H4 (cell line): ENCODE measurements at regions not wholly inside any gene's neighbourhood (a gene's known extent, or its start where the extent isn't known, plus 50 kb on each side); places are given as distances from the start of the nearest gene placed in this dataset.

Experiments used
- DNase-seq: peaks from one replicate; pipeline ENCODE4 v3.0.0-alpha.2; 2015; ENCODE audit warnings: low spot score

GRCh38 chr15:39124155-39124552, 456.7 kb upstream of the THBS1 start:
- DNase-seq: no peak

DNA sequence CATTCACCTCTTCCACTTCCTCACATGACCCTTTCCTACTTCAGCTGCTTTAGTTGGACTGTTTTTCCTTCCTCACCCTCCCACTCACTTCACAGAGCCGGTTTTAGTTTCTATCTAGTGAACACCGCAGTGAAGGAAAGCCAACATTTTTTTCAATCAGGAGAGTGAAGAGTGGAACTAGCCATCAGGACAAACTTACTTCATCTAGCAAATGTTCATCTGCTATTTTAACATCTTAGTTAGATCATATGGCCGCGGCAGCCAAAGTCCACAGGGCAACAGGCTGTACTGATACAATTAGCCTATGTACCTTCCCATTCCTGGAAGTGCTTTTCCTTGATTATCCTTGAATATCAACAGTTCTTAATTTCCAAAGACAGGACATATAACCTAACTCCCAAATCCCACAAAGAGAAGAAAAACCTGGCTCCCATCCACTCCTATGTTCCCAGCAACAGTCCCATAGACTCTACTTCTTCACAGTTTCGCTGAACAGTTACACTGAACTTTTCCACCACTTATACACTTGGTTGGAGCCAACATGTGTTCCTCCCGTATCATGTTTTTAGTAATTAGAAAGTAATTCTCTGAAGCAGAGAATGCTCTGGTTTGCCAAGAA, 456.2 kb upstream of the THBS1 start:
- DNase-seq: no peak

- no peak for DNase-seq
Observed at GRCh38 chr15:39125226-39125625, 455.7 kb upstream of the THBS1 start.

- peak; percentile 67 for DNase-seq
Observed at GRCh38 chr15:39125904-39126303, 455.0 kb upstream of the THBS1 start.

DNA sequence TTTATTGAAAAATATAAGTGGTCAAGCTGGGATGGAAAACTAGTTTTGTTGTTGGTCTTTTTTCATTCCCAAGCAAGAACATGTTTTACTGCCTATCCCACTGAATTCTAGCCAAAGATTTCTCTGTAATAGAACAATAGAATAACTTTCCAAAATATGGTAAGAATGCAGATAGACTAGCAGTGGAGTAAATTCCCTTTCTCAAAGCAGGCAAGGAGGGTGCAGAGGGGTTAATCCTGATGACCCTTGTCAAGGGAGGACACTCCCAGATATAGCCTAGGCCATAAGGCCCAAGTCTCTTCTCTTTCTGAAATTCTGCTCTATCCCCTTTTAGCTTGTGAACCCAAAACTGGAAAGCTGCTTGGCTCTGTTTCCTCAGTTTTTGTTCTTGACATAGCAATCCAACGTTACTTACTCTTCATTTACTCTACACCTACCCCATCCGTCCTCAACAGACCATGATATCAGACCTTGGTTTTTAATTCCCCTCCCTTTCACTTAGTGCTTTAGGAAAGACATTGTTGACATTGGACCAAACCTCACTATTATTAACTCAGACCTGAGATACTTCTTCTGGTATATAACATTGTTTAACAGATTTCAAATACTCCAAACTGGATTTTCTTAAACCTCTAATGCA, 453.6 kb upstream of the THBS1 start:
- DNase-seq: peak; percentile 21

GRCh38 chr15:39127925-39128617, 452.8 kb upstream of the THBS1 start:
- peak; percentile 98 for DNase-seq

GRCh38 chr15:39128746-39129145, 452.1 kb upstream of the THBS1 start:
- DNase-seq: peak; percentile 51

GRCh38 chr15:39130556-39131379, 450.1 kb upstream of the THBS1 start:
- no peak for DNase-seq

DNA sequence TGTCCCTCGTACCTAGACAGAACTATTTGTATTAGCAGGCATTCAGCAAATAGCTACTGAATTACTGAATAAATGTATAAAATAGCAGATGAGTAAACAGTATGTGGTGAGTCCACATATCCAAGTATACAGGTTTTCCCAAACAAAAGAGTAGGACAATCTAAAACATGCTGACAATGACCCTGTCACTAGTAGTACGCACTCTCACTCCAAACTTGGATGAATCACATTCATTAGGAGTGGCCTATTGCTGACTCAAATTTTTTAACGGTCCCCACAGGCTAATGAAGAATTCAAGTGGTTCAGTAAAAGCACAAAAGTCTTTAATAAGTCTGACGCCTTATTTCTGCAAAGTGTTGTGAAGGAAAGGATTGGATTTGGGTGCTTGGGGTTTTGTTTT, 449.3 kb upstream of the THBS1 start:
- peak; percentile 22 for DNase-seq

- DNase-seq: peak; percentile 20
Observed at GRCh38 chr15:39132070-39132469, 448.8 kb upstream of the THBS1 start.

GRCh38 chr15:39132954-39133600, 447.8 kb upstream of the THBS1 start:
- peak; percentile 27 for DNase-seq

- no peak for DNase-seq
Observed at GRCh38 chr15:39134282-39134681, 446.6 kb upstream of the THBS1 start.

- DNase-seq: peak; percentile 27
Observed at GRCh38 chr15:39135989-39136388, 444.9 kb upstream of the THBS1 start.

DNA sequence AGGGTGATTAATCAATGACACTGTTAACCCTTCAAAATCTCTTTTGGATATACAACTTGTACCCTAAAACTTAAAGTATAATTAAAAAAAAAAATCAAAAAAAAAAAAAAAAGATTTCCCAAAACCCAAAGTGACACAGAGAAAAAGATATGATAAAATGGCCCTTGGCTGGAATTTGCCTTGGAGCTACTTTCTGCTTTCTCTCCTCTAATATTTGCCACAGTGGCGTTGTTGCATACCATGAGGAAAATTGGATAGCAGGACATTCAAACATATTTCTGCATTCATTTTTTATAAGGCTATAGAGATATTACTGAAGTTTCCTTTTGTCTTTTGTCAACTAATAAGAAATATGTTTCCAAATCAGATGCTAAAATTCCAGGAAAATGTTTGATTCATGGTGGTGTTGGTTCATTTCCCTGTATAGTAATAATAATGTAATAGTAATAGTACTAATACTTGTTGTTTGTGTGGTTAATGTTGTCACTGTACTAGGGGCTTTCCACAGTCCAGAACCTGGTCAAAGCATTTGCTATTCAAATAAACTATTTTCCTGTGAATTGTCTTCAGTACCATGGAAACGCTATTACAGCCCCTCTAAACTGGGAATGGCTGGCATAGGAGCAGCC, 441.3 kb upstream of the THBS1 start:
- no peak for DNase-seq

GRCh38 chr15:39140060-39140604, 440.7 kb upstream of the THBS1 start:
- DNase-seq: peak; percentile 91

- no peak for DNase-seq
Observed at GRCh38 chr15:39142500-39142899, 438.4 kb upstream of the THBS1 start.

GRCh38 chr15:39143479-39143878, 437.4 kb upstream of the THBS1 start:
- DNase-seq: no peak

DNA sequence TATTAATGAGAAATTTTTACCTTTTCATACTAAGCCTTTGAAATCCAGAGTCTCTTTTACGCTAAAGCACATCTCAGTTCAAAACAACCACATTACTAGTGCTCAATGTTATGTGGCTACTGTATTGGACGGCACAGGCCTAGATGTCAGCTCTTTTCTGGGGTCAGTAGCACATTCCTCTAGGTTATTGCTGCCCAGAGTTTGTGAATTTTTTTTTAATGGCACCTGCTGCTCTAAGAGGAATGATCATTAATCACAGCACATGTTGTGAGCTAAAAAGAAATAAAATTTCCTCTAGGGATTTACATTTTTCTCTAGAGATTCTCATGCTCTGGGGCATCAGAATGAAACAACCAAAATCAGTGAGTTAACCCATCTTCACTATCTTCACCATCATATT, 436.8 kb upstream of the THBS1 start:
- no peak for DNase-seq

GRCh38 chr15:39144613-39145499, 436.0 kb upstream of the THBS1 start:
- no peak for DNase-seq
